ENCODE measurements at regions not wholly inside any gene's neighbourhood (a gene's known extent, or its start where the extent isn't known, plus 50 kb on each side); places are given as distances from the start of the nearest gene placed in this dataset.

- Histone ChIP-seq H3K27me3 (ENCODE audit: control insufficient read depth in 1 of 2, insufficient read depth in 2 of 2, low read length in 2 of 2) (no peaks in the 10 kb centered on the region), H3K4me1 (ENCODE audit: control insufficient read depth in 1 of 2, insufficient read depth in 2 of 2, low read length in 2 of 2) (peaks cover 15 to 18% of the 10 kb centered on the region in 2 donors), H3K27ac (ENCODE audit: low read depth, low read length) (no peak overlapping the region), H3K36me3 (ENCODE audit: control insufficient read depth in 1 of 2, insufficient read depth in 2 of 2, low read length in 2 of 2) (no peaks in the 10 kb centered on the region), H3K9me3 (ENCODE audit: control insufficient read depth in 1 of 2, low read length in 2 of 2) (no peaks in the 10 kb centered on the region), H3K4me3 (ENCODE audit: low read depth in 1 of 2, low read length in 2 of 2) (no peak overlapping the region), H3K9ac (ENCODE audit: low read depth in 1 of 2, low read length in 2 of 2) (no peak overlapping the region)
Measured at GRCh38 chr21:35648512-35648911, 411.8 kb downstream of the SETD4 start.

DNA sequence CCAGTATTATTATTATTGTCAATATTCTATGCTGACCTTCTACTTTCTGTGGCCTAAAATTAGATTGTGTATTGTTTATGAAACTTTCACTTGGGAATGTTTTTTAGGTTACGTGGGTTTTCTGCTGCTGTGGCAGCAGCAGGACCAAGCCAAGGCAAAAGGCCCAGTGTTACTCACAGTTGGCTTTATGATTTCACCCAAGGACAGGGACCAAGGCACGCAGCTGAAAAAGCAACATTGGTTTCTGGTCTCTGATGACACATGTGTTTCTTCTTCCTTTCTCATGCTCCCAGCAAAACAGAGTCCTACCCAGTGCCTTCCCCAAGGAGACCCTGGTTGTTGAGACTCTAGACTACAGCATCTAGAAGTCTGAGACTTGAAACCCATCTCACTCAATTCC lies 413.7 kb downstream of the SETD4 start:
- peaks cover 15 to 18% of the 10 kb centered on the region in 2 donors for H3K4me1 ChIP-seq (ENCODE audit: control insufficient read depth in 1 of 2, insufficient read depth in 2 of 2, low read length in 2 of 2)
- H3K27ac ChIP-seq (ENCODE audit: low read depth, low read length): no peak overlapping the region
- H3K9me3 ChIP-seq (ENCODE audit: control insufficient read depth in 1 of 2, low read length in 2 of 2): no peaks in the 10 kb centered on the region
- no peaks in the 10 kb centered on the region for H3K27me3 ChIP-seq (ENCODE audit: control insufficient read depth in 1 of 2, insufficient read depth in 2 of 2, low read length in 2 of 2)
- no peak overlapping the region for H3K4me3 ChIP-seq (ENCODE audit: low read depth in 1 of 2, low read length in 2 of 2)
- H3K9ac ChIP-seq (ENCODE audit: low read depth in 1 of 2, low read length in 2 of 2): no peak overlapping the region
- H3K36me3 ChIP-seq (ENCODE audit: control insufficient read depth in 1 of 2, insufficient read depth in 2 of 2, low read length in 2 of 2): no peaks in the 10 kb centered on the region

DNA sequence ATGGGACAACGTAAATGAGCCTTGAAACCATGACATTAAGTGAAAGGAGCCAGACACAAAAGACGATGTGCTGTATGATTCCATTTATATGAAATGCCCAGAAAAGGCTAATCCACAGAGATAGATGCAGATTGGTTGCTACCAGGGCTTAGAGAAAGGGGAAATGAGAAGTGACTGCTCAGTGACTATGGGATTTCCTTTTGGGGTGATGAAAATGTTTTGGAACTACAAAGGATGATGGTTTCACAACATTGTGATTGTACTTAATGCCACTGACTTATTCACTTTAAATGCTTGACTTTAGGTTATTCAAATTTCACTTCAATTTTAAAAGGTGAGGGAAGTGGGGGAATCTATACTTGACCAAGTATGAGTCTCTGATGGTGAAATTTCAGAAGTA lies 414.3 kb downstream of the SETD4 start:
- H3K9ac ChIP-seq (ENCODE audit: low read depth in 1 of 2, low read length in 2 of 2): no peak overlapping the region
- no peak overlapping the region for H3K4me3 ChIP-seq (ENCODE audit: low read depth in 1 of 2, low read length in 2 of 2)
- H3K4me1 ChIP-seq (ENCODE audit: control insufficient read depth in 1 of 2, insufficient read depth in 2 of 2, low read length in 2 of 2): peaks cover 15% of the 10 kb centered on the region in 2 donors
- H3K9me3 ChIP-seq (ENCODE audit: control insufficient read depth in 1 of 2, low read length in 2 of 2): no peaks in the 10 kb centered on the region
- H3K36me3 ChIP-seq (ENCODE audit: control insufficient read depth in 1 of 2, insufficient read depth in 2 of 2, low read length in 2 of 2): no peaks in the 10 kb centered on the region
- H3K27ac ChIP-seq (ENCODE audit: low read depth, low read length): no peak overlapping the region
- H3K27me3 ChIP-seq (ENCODE audit: control insufficient read depth in 1 of 2, insufficient read depth in 2 of 2, low read length in 2 of 2): no peaks in the 10 kb centered on the region

DNA sequence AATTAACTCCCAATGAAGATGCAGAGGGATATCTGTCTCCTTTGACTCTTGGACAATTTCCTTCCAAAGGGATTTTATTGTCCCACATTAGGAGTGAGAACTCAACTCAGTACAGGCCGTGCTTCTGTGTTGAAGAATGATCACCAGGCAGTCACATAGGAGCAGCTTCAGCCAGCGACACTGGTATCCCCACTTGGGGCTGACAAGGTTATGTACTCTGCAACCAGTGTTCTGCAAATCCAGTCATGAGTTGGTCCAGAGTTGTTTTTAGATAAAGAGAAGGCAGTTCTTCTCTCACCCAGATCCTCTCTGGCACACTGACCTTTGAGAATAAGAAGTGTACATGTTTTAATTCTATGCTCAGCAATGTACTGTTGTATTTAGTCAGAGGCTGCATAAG lies 415.8 kb downstream of the SETD4 start:
- Histone ChIP-seq H3K4me1 (ENCODE audit: control insufficient read depth in 1 of 2, insufficient read depth in 2 of 2, low read length in 2 of 2) (peaks cover 11 to 14% of the 10 kb centered on the region in 2 donors), H3K4me3 (ENCODE audit: low read depth in 1 of 2, low read length in 2 of 2) (no peak overlapping the region), H3K9ac (ENCODE audit: low read depth in 1 of 2, low read length in 2 of 2) (no peak overlapping the region), H3K27ac (ENCODE audit: low read depth, low read length) (no peak overlapping the region), H3K36me3 (ENCODE audit: control insufficient read depth in 1 of 2, insufficient read depth in 2 of 2, low read length in 2 of 2) (no peaks in the 10 kb centered on the region), H3K9me3 (ENCODE audit: control insufficient read depth in 1 of 2, low read length in 2 of 2) (no peaks in the 10 kb centered on the region), H3K27me3 (ENCODE audit: control insufficient read depth in 1 of 2, insufficient read depth in 2 of 2, low read length in 2 of 2) (no peaks in the 10 kb centered on the region)

DNA sequence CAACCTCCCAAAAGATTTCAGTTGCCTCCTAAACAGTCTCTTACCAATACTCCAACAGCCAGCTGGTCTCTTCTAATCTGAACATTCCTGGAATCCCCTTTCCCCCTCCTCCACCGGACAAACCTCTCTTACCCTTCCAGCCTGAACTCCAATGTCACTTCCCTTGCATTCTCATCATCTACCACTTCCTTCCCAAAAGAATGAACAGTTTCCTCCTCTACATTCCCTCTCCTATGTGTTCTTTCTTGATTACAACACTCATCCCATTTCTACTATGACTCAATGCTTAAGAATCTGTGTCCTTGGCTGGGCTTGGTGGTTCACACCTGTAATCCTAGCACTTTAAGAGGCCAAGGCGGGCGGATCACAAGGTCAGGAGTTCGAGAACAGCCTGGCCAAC lies 417.1 kb downstream of the SETD4 start:
- H3K36me3 ChIP-seq (ENCODE audit: control insufficient read depth in 1 of 2, insufficient read depth in 2 of 2, low read length in 2 of 2): no peaks in the 10 kb centered on the region
- peaks cover 0 to under 1% of the 10 kb centered on the region in 2 donors for H3K4me1 ChIP-seq (ENCODE audit: control insufficient read depth in 1 of 2, insufficient read depth in 2 of 2, low read length in 2 of 2)

GRCh38 chr21:35641271-35642016 lies 418.9 kb downstream of the SETD4 start:
- Histone ChIP-seq H3K36me3 (ENCODE audit: control insufficient read depth in 1 of 2, insufficient read depth in 2 of 2, low read length in 2 of 2) (no peaks in the 10 kb centered on the region), H3K27ac (ENCODE audit: low read depth, low read length) (no peak overlapping the region), H3K9me3 (ENCODE audit: control insufficient read depth in 1 of 2, low read length in 2 of 2) (no peaks in the 10 kb centered on the region), H3K9ac (ENCODE audit: low read depth in 1 of 2, low read length in 2 of 2) (no peak overlapping the region), H3K4me1 (ENCODE audit: control insufficient read depth in 1 of 2, insufficient read depth in 2 of 2, low read length in 2 of 2) (no peaks in the 10 kb centered on the region), H3K27me3 (ENCODE audit: control insufficient read depth in 1 of 2, insufficient read depth in 2 of 2, low read length in 2 of 2) (no peaks in the 10 kb centered on the region), H3K4me3 (ENCODE audit: low read depth in 1 of 2, low read length in 2 of 2) (no peak overlapping the region)

More for the DNA sequence above, 417.1 kb downstream of the SETD4 start:
- Histone ChIP-seq H3K9me3 (ENCODE audit: control insufficient read depth in 1 of 2, low read length in 2 of 2) (no peaks in the 10 kb centered on the region), H3K9ac (ENCODE audit: low read depth in 1 of 2, low read length in 2 of 2) (no peak overlapping the region), H3K27me3 (ENCODE audit: control insufficient read depth in 1 of 2, insufficient read depth in 2 of 2, low read length in 2 of 2) (no peaks in the 10 kb centered on the region), H3K4me3 (ENCODE audit: low read depth in 1 of 2, low read length in 2 of 2) (no peak overlapping the region), H3K27ac (ENCODE audit: low read depth, low read length) (no peak overlapping the region)

DNA sequence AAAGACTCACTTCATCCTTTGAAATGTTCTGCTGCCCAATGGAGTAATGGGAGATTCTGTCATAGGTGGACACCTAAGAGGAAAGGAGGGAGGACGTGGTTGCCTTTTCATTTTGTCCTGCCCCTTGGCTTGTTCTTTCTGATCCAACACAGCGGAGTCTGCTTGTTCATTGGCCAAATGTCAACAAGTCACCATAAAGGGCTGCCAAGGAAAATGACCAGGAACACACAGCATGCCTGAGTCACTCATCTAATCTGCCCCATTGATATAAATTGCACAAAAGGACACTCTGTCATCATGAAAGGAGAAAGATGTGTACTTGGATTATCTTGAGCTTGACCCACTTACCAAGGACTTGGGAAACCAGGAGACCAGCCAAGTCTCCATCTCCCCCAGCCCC lies 422.9 kb downstream of the SETD4 start:
- H3K4me1 ChIP-seq (ENCODE audit: control insufficient read depth in 1 of 2, insufficient read depth in 2 of 2, low read length in 2 of 2): no peaks in the 10 kb centered on the region
- H3K4me3 ChIP-seq (ENCODE audit: low read depth in 1 of 2, low read length in 2 of 2): no peak overlapping the region
- H3K9me3 ChIP-seq (ENCODE audit: control insufficient read depth in 1 of 2, low read length in 2 of 2): no peaks in the 10 kb centered on the region
- no peaks in the 10 kb centered on the region for H3K27me3 ChIP-seq (ENCODE audit: control insufficient read depth in 1 of 2, insufficient read depth in 2 of 2, low read length in 2 of 2)
- no peak overlapping the region for H3K27ac ChIP-seq (ENCODE audit: low read depth, low read length)
- H3K36me3 ChIP-seq (ENCODE audit: control insufficient read depth in 1 of 2, insufficient read depth in 2 of 2, low read length in 2 of 2): no peaks in the 10 kb centered on the region
- H3K9ac ChIP-seq (ENCODE audit: low read depth in 1 of 2, low read length in 2 of 2): no peak overlapping the region

GRCh38 chr21:35635994-35636393 lies 424.3 kb downstream of the SETD4 start:
- H3K27me3 ChIP-seq (ENCODE audit: control insufficient read depth in 1 of 2, insufficient read depth in 2 of 2, low read length in 2 of 2): no peaks in the 10 kb centered on the region
- no peak overlapping the region for H3K4me3 ChIP-seq (ENCODE audit: low read depth in 1 of 2, low read length in 2 of 2)
- H3K9ac ChIP-seq (ENCODE audit: low read depth in 1 of 2, low read length in 2 of 2): no peak overlapping the region
- H3K9me3 ChIP-seq (ENCODE audit: control insufficient read depth in 1 of 2, low read length in 2 of 2): no peaks in the 10 kb centered on the region
- H3K4me1 ChIP-seq (ENCODE audit: control insufficient read depth in 1 of 2, insufficient read depth in 2 of 2, low read length in 2 of 2): no peaks in the 10 kb centered on the region
- H3K27ac ChIP-seq (ENCODE audit: low read depth, low read length): no peak overlapping the region
- H3K36me3 ChIP-seq (ENCODE audit: control insufficient read depth in 1 of 2, insufficient read depth in 2 of 2, low read length in 2 of 2): no peaks in the 10 kb centered on the region

DNA sequence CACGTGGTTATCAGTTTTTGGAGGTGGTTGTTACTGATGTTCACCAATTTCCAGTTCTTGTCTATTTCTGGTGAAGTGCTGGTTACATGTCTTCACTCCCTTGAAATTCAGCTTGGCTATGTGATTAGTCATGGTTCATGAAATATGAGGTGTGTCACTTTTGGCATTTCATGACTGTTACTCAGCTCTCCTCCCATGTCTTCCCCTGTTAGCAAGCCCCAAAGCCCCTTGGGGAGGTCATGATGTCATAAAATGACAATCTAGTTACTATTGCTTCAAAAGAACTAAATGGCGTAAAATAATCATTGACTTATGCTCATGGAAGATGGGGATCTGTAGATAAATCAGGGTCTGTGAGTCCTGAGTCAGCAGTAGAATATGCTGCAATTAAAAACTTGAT lies 425.1 kb downstream of the SETD4 start:
- H3K9ac ChIP-seq (ENCODE audit: low read depth in 1 of 2, low read length in 2 of 2): no peak overlapping the region
- no peak overlapping the region for H3K4me3 ChIP-seq (ENCODE audit: low read depth in 1 of 2, low read length in 2 of 2)
- H3K36me3 ChIP-seq (ENCODE audit: control insufficient read depth in 1 of 2, insufficient read depth in 2 of 2, low read length in 2 of 2): no peaks in the 10 kb centered on the region
- H3K27ac ChIP-seq (ENCODE audit: low read depth, low read length): no peak overlapping the region
- no peaks in the 10 kb centered on the region for H3K27me3 ChIP-seq (ENCODE audit: control insufficient read depth in 1 of 2, insufficient read depth in 2 of 2, low read length in 2 of 2)
- H3K9me3 ChIP-seq (ENCODE audit: control insufficient read depth in 1 of 2, low read length in 2 of 2): no peaks in the 10 kb centered on the region
- H3K4me1 ChIP-seq (ENCODE audit: control insufficient read depth in 1 of 2, insufficient read depth in 2 of 2, low read length in 2 of 2): no peaks in the 10 kb centered on the region

DNA sequence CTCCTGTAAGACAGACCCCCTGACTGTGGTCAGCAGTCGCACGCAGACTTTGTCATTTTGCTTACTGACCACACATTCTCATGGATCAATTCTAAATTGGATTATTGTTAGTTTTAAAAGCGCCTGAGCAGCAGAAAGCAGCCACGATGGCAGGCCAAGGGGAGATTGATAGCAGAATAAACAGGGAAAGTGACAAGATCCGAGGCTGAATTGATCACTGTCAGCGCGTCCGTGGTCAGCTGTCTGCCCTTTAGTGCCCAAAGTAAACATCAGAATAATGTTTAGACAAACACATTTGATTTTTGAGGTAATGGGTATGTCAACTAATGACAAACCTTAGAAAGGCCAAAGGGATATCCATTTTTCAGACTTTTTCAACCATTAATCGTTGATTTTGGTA lies 426.8 kb downstream of the SETD4 start:
- Histone ChIP-seq H3K27ac (ENCODE audit: low read depth, low read length) (no peak overlapping the region), H3K9ac (ENCODE audit: low read depth in 1 of 2, low read length in 2 of 2) (no peak overlapping the region), H3K4me1 (ENCODE audit: control insufficient read depth in 1 of 2, insufficient read depth in 2 of 2, low read length in 2 of 2) (no peaks in the 10 kb centered on the region), H3K9me3 (ENCODE audit: control insufficient read depth in 1 of 2, low read length in 2 of 2) (no peaks in the 10 kb centered on the region), H3K27me3 (ENCODE audit: control insufficient read depth in 1 of 2, insufficient read depth in 2 of 2, low read length in 2 of 2) (no peaks in the 10 kb centered on the region), H3K4me3 (ENCODE audit: low read depth in 1 of 2, low read length in 2 of 2) (no peak overlapping the region), H3K36me3 (ENCODE audit: control insufficient read depth in 1 of 2, insufficient read depth in 2 of 2, low read length in 2 of 2) (no peaks in the 10 kb centered on the region)
